Trophoblast cell (in vitro differentiated cells and primary cell): ENCODE measurements at regions not wholly inside any gene's neighbourhood (a gene's known extent, or its start where the extent isn't known, plus 50 kb on each side); places are given as distances from the start of the nearest gene placed in this dataset.

Source experiments
- DNase-seq, 2 donors: peaks; one replicate each; pipeline ENCODE4 v3.0.0-alpha.2; 2016
- H2AFZ ChIP-seq: 2 replicates; pipeline ENCODE4 v1.6.1; 2013; ENCODE audit warnings: low read length, moderate library complexity, mild to moderate bottlenecking; ENCODE audit not compliant: insufficient read depth, poor library complexity
- H2AK5ac ChIP-seq: 2 replicates; pipeline ENCODE4 v1.6.1; 2013; ENCODE audit warnings: mild to moderate bottlenecking, low read length
- H2BK120ac ChIP-seq: 2 replicates; pipeline ENCODE4 v1.6.1; 2013; ENCODE audit warnings: low read length, mild to moderate bottlenecking, moderate library complexity; ENCODE audit not compliant: insufficient read depth, poor library complexity
- H2BK12ac ChIP-seq: 2 replicates; pipeline ENCODE4 v1.6.1; 2013; ENCODE audit warnings: mild to moderate bottlenecking, low read length, moderate library complexity
- H2BK5ac ChIP-seq: 2 replicates; pipeline ENCODE4 v1.6.1; 2013; ENCODE audit warnings: low read length, low read depth, moderate library complexity, mild to moderate bottlenecking; ENCODE audit not compliant: poor library complexity
- H3K14ac ChIP-seq: 2 replicates; pipeline ENCODE4 v1.6.1; 2013; ENCODE audit warnings: mild to moderate bottlenecking, low read length
- H3K18ac ChIP-seq: 2 replicates; pipeline ENCODE4 v1.6.1; 2013; ENCODE audit warnings: mild to moderate bottlenecking, low read length
- H3K23ac ChIP-seq: 2 replicates; pipeline ENCODE4 v1.6.1; 2013; ENCODE audit warnings: low read length
- H3K27ac ChIP-seq: 2 replicates; pipeline ENCODE4 v1.5.1; 2013; ENCODE audit warnings: low read depth, mild to moderate bottlenecking, inconsistent platforms, low read length, moderate library complexity
- H3K27me3 ChIP-seq: 2 replicates; pipeline ENCODE4 v1.6.1; 2013; ENCODE audit warnings: inconsistent platforms, mild to moderate bottlenecking, low read length, moderate library complexity; ENCODE audit not compliant: insufficient read depth
- H3K36me3 ChIP-seq, 2 experiments: 1 replicate in 1 of 2; 2 replicates in 1 of 2; pipeline ENCODE4 v1.6.1; 2013; ENCODE audit warnings: low read length in 2 of 2, mild to moderate bottlenecking in 2 of 2, moderate library complexity in 1 of 2; ENCODE audit not compliant: insufficient read depth in 2 of 2, control insufficient read depth in 1 of 2
- H3K4ac ChIP-seq: 2 replicates; pipeline ENCODE4 v1.6.1; 2013; ENCODE audit warnings: low read depth, mild to moderate bottlenecking, low read length, moderate library complexity
- H3K4me1 ChIP-seq, 2 experiments: 1 replicate in 1 of 2; 2 replicates in 1 of 2; pipeline ENCODE4 v1.6.1; 2013; ENCODE audit warnings: low read length in 2 of 2, mild to moderate bottlenecking in 2 of 2, moderate library complexity in 1 of 2; ENCODE audit not compliant: insufficient read depth in 2 of 2, control insufficient read depth in 1 of 2
- H3K4me2 ChIP-seq: 2 replicates; pipeline ENCODE4 v1.6.1; 2013; ENCODE audit warnings: inconsistent platforms, mild to moderate bottlenecking, low read length, moderate library complexity
- H3K4me3 ChIP-seq: 2 replicates; pipeline ENCODE4 v1.5.1; 2013; ENCODE audit warnings: mild to moderate bottlenecking, low read depth, low read length, inconsistent platforms
- H3K79me1 ChIP-seq: one replicate; pipeline ENCODE4 v1.6.1; 2013; ENCODE audit warnings: low read length
- H3K79me2 ChIP-seq: 2 replicates; pipeline ENCODE4 v1.6.1; 2013; ENCODE audit warnings: low read length, mild to moderate bottlenecking; ENCODE audit not compliant: control insufficient read depth, insufficient read depth, poor library complexity
- H3K9ac ChIP-seq: 2 replicates; pipeline ENCODE4 v1.6.1; 2013; ENCODE audit warnings: mild to moderate bottlenecking, low read length
- H3K9me3 ChIP-seq: 2 replicates; pipeline ENCODE4 v1.6.1; 2013; ENCODE audit warnings: low read depth, mild to moderate bottlenecking, control low read depth, inconsistent platforms, low read length; ENCODE audit not compliant: insufficient read depth
- H4K12ac ChIP-seq: 2 replicates; pipeline ENCODE4 v1.6.1; 2013; ENCODE audit warnings: low read depth, mild to moderate bottlenecking, low read length, moderate library complexity
- H4K8ac ChIP-seq: 2 replicates; pipeline ENCODE4 v1.6.1; 2013; ENCODE audit warnings: low read depth, mild to moderate bottlenecking, low read length, moderate library complexity
- H4K91ac ChIP-seq: one replicate; pipeline ENCODE4 v1.6.1; 2013; ENCODE audit warnings: low read depth, mild to moderate bottlenecking, low read length, moderate library complexity
- WGBS: extraction: QIAGEN DNeasy Blood & Tissue Kit; methylation state at CpG from one replicate; pipeline ENCODE4 v1.1.7; 2013; ENCODE audit warnings: missing lambda C conversion rate; ENCODE audit not compliant: insufficient read length, insufficient coverage; ENCODE audit errors: extremely low coverage; 5-methylcytosine and 5-hydroxymethylcytosine counted together

DNA sequence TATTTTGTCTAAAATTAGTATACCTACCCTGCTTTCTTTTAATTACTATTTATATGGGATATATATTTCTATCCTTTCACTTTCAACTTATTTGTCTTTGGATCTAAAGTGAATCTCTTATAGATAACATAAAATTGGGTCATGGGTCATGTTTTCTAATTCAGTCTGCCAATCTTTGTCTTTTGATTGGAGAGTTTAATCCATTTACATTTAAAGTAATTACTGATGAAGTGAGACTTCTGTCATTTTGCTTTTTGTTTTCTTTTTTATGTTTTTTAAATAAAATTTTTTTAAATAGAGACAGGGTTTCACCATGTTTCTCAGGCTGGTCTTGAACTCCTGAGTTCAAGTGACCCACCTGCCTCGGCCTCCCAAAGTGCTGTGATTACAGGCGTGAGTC is 50.5 kb upstream of the PRDM1 start:
- no peak overlapping the region for H4K12ac ChIP-seq
- no peak overlapping the region for H2AFZ ChIP-seq
- H3K36me3 ChIP-seq: no peaks in the 10 kb centered on the region
- no peak overlapping the region for H3K23ac ChIP-seq
- no peak overlapping the region for H3K4ac ChIP-seq
- no peak for DNase-seq
- no peak overlapping the region for H3K14ac ChIP-seq
- H3K4me2 ChIP-seq: no peak overlapping the region
- H3K79me1 ChIP-seq: no peaks in the 10 kb centered on the region
- no peak overlapping the region for H2AK5ac ChIP-seq
- no peaks in the 10 kb centered on the region for H3K4me1 ChIP-seq
- no peak overlapping the region for H3K18ac ChIP-seq
- no CpG with 5 or more reads among the region's 2 CpGs for WGBS
- peaks cover 3% of the 10 kb centered on the region for H3K9me3 ChIP-seq
- no peak overlapping the region for H4K91ac ChIP-seq
- H3K27ac ChIP-seq: no peak overlapping the region
- H2BK120ac ChIP-seq: no peak overlapping the region
- no peak overlapping the region for H3K9ac ChIP-seq
- H3K4me3 ChIP-seq: no peak overlapping the region
- H2BK5ac ChIP-seq: no peak overlapping the region
- H3K27me3 ChIP-seq: no peaks in the 10 kb centered on the region
- no peak overlapping the region for H4K8ac ChIP-seq
- no peaks in the 10 kb centered on the region for H3K79me2 ChIP-seq
- no peak overlapping the region for H2BK12ac ChIP-seq

DNA sequence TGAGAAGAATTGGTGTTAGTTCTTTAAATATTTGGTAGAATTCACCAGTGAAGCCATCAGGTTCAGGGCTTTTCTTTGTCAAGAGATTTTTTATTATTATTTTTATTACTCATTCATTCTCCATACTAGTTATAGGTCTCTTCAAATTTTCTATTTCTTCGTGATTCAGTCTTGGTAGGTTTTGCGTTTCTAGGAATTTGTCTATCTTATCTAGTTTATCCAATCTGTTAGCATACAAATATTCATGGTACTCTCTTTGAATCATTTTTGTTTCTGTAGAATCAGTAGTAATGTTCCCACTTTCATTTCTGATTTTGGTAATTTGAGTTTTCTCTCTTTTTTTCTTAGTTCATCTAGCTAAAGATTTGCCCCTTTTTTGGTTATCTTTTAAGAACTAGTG is 52.3 kb upstream of the PRDM1 start:
- H3K4me1 ChIP-seq: no peaks in the 10 kb centered on the region

DNA sequence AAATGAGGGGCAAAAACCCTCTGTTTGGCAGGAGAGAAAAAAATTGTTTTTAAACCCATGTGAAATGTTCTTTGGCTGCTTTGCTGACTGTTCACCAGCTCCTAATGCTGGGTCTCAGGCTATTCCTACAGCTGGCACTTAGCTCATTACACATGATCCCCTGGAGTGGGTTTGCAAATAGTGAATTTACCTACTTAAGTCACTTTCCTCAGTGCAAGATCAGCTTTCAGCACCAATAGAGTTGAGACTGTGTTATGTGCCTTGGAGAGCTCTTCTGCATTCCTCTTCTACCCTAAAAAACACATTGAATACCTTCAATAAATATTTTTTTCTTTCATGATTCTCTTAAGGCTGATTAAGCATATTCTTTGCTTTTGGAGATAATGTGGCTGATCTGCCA is 58.4 kb upstream of the PRDM1 start:
- no peak overlapping the region for H2BK12ac ChIP-seq
- H3K36me3 ChIP-seq: no peaks in the 10 kb centered on the region
- no peak for DNase-seq
- H2BK5ac ChIP-seq: no peak overlapping the region
- no peaks in the 10 kb centered on the region for H3K4me1 ChIP-seq
- H2BK120ac ChIP-seq: no peak overlapping the region
- no peak overlapping the region for H3K4me2 ChIP-seq
- H3K23ac ChIP-seq: no peak overlapping the region
- H2AFZ ChIP-seq: no peak overlapping the region
- no peak overlapping the region for H4K91ac ChIP-seq
- H3K79me1 ChIP-seq: no peaks in the 10 kb centered on the region
- H3K79me2 ChIP-seq: no peaks in the 10 kb centered on the region
- no peak overlapping the region for H4K8ac ChIP-seq
- H3K14ac ChIP-seq: no peak overlapping the region
- H3K27me3 ChIP-seq: no peaks in the 10 kb centered on the region
- no peak overlapping the region for H3K27ac ChIP-seq
- no peak overlapping the region for H3K18ac ChIP-seq
- H2AK5ac ChIP-seq: no peak overlapping the region
- H3K4me3 ChIP-seq: no peak overlapping the region
- no peaks in the 10 kb centered on the region for H3K9me3 ChIP-seq
- H3K9ac ChIP-seq: no peak overlapping the region
- H4K12ac ChIP-seq: no peak overlapping the region
- H3K4ac ChIP-seq: no peak overlapping the region

More for the DNA sequence above, 52.3 kb upstream of the PRDM1 start:
- no peaks in the 10 kb centered on the region for H3K79me1 ChIP-seq
- no peak overlapping the region for H2AFZ ChIP-seq
- no peak overlapping the region for H3K14ac ChIP-seq
- no peak overlapping the region for H2BK5ac ChIP-seq
- H4K12ac ChIP-seq: no peak overlapping the region
- H3K27me3 ChIP-seq: no peaks in the 10 kb centered on the region
- WGBS: no CpG with 5 or more reads among the region's 2 CpGs
- no peak overlapping the region for H3K4me2 ChIP-seq
- H3K27ac ChIP-seq: no peak overlapping the region
- H2AK5ac ChIP-seq: no peak overlapping the region
- no peak overlapping the region for H2BK120ac ChIP-seq
- H3K79me2 ChIP-seq: no peaks in the 10 kb centered on the region
- no peak overlapping the region for H3K4me3 ChIP-seq
- no peak overlapping the region for H3K9ac ChIP-seq
- no peak overlapping the region for H3K23ac ChIP-seq
- DNase-seq: no peak
- no peak overlapping the region for H2BK12ac ChIP-seq
- no peak overlapping the region for H4K8ac ChIP-seq
- H3K36me3 ChIP-seq: no peaks in the 10 kb centered on the region
- H3K4ac ChIP-seq: no peak overlapping the region
- H3K9me3 ChIP-seq: peaks cover 3% of the 10 kb centered on the region
- H3K18ac ChIP-seq: no peak overlapping the region
- H4K91ac ChIP-seq: no peak overlapping the region

DNA sequence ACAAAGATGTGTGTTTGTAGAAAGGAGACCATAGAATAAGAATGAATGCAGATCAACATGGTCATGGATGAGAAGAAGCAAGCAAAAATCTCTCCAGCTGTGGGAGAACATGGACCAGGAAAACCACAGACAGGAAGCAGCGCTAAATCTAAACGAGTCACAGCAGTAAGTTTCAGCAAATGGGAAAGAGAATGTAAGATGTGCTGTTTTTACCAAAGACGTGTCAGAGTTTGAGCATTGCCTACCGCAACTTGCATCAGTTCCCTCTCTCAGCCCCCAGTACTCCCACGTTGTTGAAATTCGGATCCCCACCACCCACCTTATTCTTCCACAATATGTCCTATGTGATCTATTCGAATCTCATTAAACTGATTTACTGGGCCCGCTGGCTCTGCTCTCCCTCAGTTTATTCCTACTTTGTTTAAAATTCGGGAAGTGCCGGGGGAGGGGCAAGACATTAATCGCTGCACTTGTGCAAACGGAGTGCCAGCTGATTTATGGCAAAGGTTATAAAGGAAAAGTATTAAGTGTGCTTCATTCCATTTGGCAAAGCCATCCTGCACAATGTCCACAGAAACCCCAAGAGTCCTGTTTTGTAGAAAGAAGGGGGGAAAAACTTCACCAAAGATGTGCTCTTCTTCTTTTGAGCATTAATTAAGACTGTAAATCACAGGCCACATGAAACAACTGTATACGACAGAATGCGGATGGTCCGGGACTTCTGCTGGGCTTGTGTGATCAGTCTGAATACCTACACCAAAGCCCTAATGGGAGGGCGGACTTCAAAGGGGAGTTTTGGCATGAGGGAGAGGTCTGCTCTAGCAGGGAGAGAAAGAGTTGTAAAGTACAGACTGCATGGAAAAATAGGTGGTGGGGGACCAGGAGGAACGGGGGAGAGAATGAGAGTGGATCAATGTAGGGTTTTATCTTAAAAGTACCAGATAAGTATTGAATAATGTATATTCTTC is 59.1 kb upstream of the PRDM1 start:
- Histone ChIP-seq H3K27me3 (no peaks in the 10 kb centered on the region), H2AK5ac (no peak overlapping the region), H3K9me3 (no peaks in the 10 kb centered on the region), H3K4me1 (no peaks in the 10 kb centered on the region), H2BK12ac (no peak overlapping the region), H3K79me1 (no peaks in the 10 kb centered on the region), H3K4ac (no peak overlapping the region), H4K12ac (no peak overlapping the region), H3K18ac (no peak overlapping the region), H3K36me3 (no peaks in the 10 kb centered on the region), H3K79me2 (no peaks in the 10 kb centered on the region), H3K23ac (no peak overlapping the region), H3K9ac (no peak overlapping the region), H3K4me3 (no peak overlapping the region), H2AFZ (no peak overlapping the region), H2BK120ac (no peak overlapping the region), H2BK5ac (no peak overlapping the region), H4K91ac (no peak overlapping the region), H3K4me2 (no peak overlapping the region), H4K8ac (no peak overlapping the region), H3K27ac (no peak overlapping the region), H3K14ac (no peak overlapping the region)
- DNase-seq: no peak
- WGBS: no CpG with 5 or more reads among the region's 17 CpGs
